Caco-2 (cell line): ENCODE measurements at regions not wholly inside any gene's neighbourhood (a gene's known extent, or its start where the extent isn't known, plus 50 kb on each side); places are given as distances from the start of the nearest gene placed in this dataset.

Experiments
- BruUV-seq: library from RNA; stranded (reverse); fragments of 400-500 nt; replicated peaks from 2 replicates; lab custom pipeline; 2021; lab: Mats Ljungman, UMichigan
- CTCF ChIA-PET: fragments of 300-600 bp; sonication (Branson Sonifier 250); formaldehyde crosslinking; loops from one replicate; lab custom pipeline; 2022; ENCODE audit warnings: antibody characterized with exemption; lab: Charles Lee
- POLR2A ChIA-PET: fragments of 300-600 bp; sonication (Branson Sonifier 250); formaldehyde crosslinking; loops from one replicate; lab custom pipeline; 2022; ENCODE audit warnings: antibody characterized with exemption; lab: Charles Lee
- DNase-seq, 2 experiments: peaks; one replicate each; pipeline versions ENCODE4 v3.0.0 to v3.0.0-alpha.2; 2020 to 2022
- H3K27me3 ChIP-seq: replicated peaks from 2 replicates; pipeline ENCODE4 v1.6.0; 2011; ENCODE audit warnings: low read length; ENCODE audit not compliant: control insufficient read depth, insufficient read depth
- H3K36me3 ChIP-seq: 2 replicates; pipeline ENCODE4 v1.5.1; 2011; ENCODE audit warnings: low read length; ENCODE audit not compliant: control insufficient read depth, insufficient read depth
- H3K4me1 ChIP-seq: fragments of 250-450 bp; sonication (Bioruptor Pico); 2 replicates; pipeline ENCODE4 v1.5.1; 2020; ENCODE audit warnings: mild to moderate bottlenecking
- H3K4me3 ChIP-seq: 2 replicates; pipeline ENCODE4 v1.5.1; 2011; ENCODE audit warnings: low read depth, mild to moderate bottlenecking, control low read depth, low read length
- H3K9me3 ChIP-seq: fragments of 250-450 bp; sonication (Bioruptor Pico); 2 replicates; pipeline ENCODE4 v1.5.1; 2020; ENCODE audit warnings: mild to moderate bottlenecking, moderate library complexity
- H3K27ac Mint-ChIP-seq: one replicate; pipeline ENCODE4 v1.8.0; 2022; ENCODE audit warnings: mixed read lengths; ENCODE audit not compliant: unreplicated experiment
- H3K27me3 Mint-ChIP-seq: one replicate; pipeline ENCODE4 v1.8.0; 2022; ENCODE audit warnings: mixed read lengths; ENCODE audit not compliant: insufficient read depth, unreplicated experiment
- H3K36me3 Mint-ChIP-seq: one replicate; pipeline ENCODE4 v1.8.0; 2022; ENCODE audit warnings: mild to moderate bottlenecking, mixed read lengths; ENCODE audit not compliant: insufficient read depth, unreplicated experiment
- H3K4me1 Mint-ChIP-seq: one replicate; pipeline ENCODE4 v1.8.0; 2022; ENCODE audit warnings: low read depth, mixed read lengths; ENCODE audit not compliant: unreplicated experiment
- H3K4me3 Mint-ChIP-seq: one replicate; pipeline ENCODE4 v1.8.0; 2022; ENCODE audit warnings: mild to moderate bottlenecking, moderate library complexity, mixed read lengths; ENCODE audit not compliant: unreplicated experiment
- H3K9me3 Mint-ChIP-seq: one replicate; pipeline ENCODE4 v1.8.0; 2022; ENCODE audit warnings: mixed read lengths; ENCODE audit not compliant: unreplicated experiment
- CTCF ChIP-seq, 2 experiments: fragments of 200-600 bp in 1 of 2; IDR thresholded peaks; 1 replicate in 1 of 2; 2 replicates in 1 of 2; pipeline versions ENCODE4 v1.5.1 to v1.8.0; 2011 to 2022; ENCODE audit warnings: antibody characterized with exemption in 1 of 2, control low read depth in 1 of 2, inconsistent platforms in 1 of 2, low read depth in 1 of 2, low read length in 1 of 2, mild to moderate bottlenecking in 1 of 2, moderate library complexity in 1 of 2; ENCODE audit not compliant: insufficient read depth in 1 of 2, severe bottlenecking in 1 of 2, unreplicated experiment in 1 of 2
- intact Hi-C: fragments of 100-400 bp; cut with micrococcal nuclease; formaldehyde crosslinking; loops from one replicate; pipeline ENCODE4 v1.10.0; 2022; ENCODE audit not compliant: unreplicated experiment

GRCh38 chr3:147161833-147162232 lies 244.5 kb downstream of the ZIC4 start:
- H3K36me3 ChIP-seq = no peaks in the 10 kb centered on the region
- no peaks in the 10 kb centered on the region for H3K36me3 Mint-ChIP-seq
- H3K4me3 ChIP-seq = no peak overlapping the region
- H3K9me3 Mint-ChIP-seq = no peaks in the 10 kb centered on the region
- intact Hi-C loops = no loop called here
- ChIA-PET POLR2A (no interaction called here), CTCF (no interaction called here)
- H3K27ac Mint-ChIP-seq = no peak overlapping the region
- no peaks in the 10 kb centered on the region for H3K27me3 ChIP-seq
- no TSS peak for BruUV-seq
- TF ChIP-seq CTCF (IDR thresholded peaks at IDR 0.05; ENCODE audit: insufficient read depth in 1 of 2, low read depth in 1 of 2, low read length in 1 of 2, severe bottlenecking in 1 of 2, unreplicated experiment in 1 of 2) = no peak
- H3K4me1 Mint-ChIP-seq = no peaks in the 10 kb centered on the region
- no peaks in the 10 kb centered on the region for H3K27me3 Mint-ChIP-seq
- H3K4me3 Mint-ChIP-seq = no peak overlapping the region
- no peak for DNase-seq
- H3K9me3 ChIP-seq = no peaks in the 10 kb centered on the region
- no peaks in the 10 kb centered on the region for H3K4me1 ChIP-seq

GRCh38 chr3:147160984-147161383 lies 245.4 kb downstream of the ZIC4 start:
- ChIA-PET POLR2A (no interaction called here), CTCF (no interaction called here)
- no peaks in the 10 kb centered on the region for H3K36me3 ChIP-seq
- H3K27me3 Mint-ChIP-seq = no peaks in the 10 kb centered on the region
- H3K4me1 ChIP-seq = no peaks in the 10 kb centered on the region
- no peak for DNase-seq
- H3K4me3 ChIP-seq = no peak overlapping the region
- H3K9me3 Mint-ChIP-seq = no peaks in the 10 kb centered on the region
- BruUV-seq = no TSS peak
- no peaks in the 10 kb centered on the region for H3K27me3 ChIP-seq
- H3K9me3 ChIP-seq = no peaks in the 10 kb centered on the region
- H3K4me3 Mint-ChIP-seq = no peak overlapping the region
- no peak overlapping the region for H3K27ac Mint-ChIP-seq
- H3K36me3 Mint-ChIP-seq = no peaks in the 10 kb centered on the region
- no peak for TF ChIP-seq CTCF (IDR thresholded peaks at IDR 0.05; ENCODE audit: insufficient read depth in 1 of 2, low read depth in 1 of 2, low read length in 1 of 2, severe bottlenecking in 1 of 2, unreplicated experiment in 1 of 2)
- intact Hi-C loops = no loop called here
- no peaks in the 10 kb centered on the region for H3K4me1 Mint-ChIP-seq

GRCh38 chr3:147159141-147159540 lies 247.2 kb downstream of the ZIC4 start:
- CTCF ChIA-PET = no interaction called here
- POLR2A ChIA-PET = no interaction called here
- Mint-ChIP-seq H3K36me3 (no peaks in the 10 kb centered on the region), H3K4me3 (no peak overlapping the region), H3K4me1 (no peaks in the 10 kb centered on the region), H3K27me3 (no peaks in the 10 kb centered on the region), H3K27ac (no peak overlapping the region), H3K9me3 (no peaks in the 10 kb centered on the region)
- intact Hi-C loops = no loop called here
- no peaks in the 10 kb centered on the region for H3K36me3 ChIP-seq
- no peaks in the 10 kb centered on the region for H3K9me3 ChIP-seq
- no peak for TF ChIP-seq CTCF (IDR thresholded peaks at IDR 0.05; ENCODE audit: insufficient read depth in 1 of 2, low read depth in 1 of 2, low read length in 1 of 2, severe bottlenecking in 1 of 2, unreplicated experiment in 1 of 2)
- H3K4me1 ChIP-seq = no peaks in the 10 kb centered on the region
- DNase-seq = no peak
- no TSS peak for BruUV-seq
- H3K27me3 ChIP-seq = no peaks in the 10 kb centered on the region
- no peak overlapping the region for H3K4me3 ChIP-seq
